PC-3 (cell line): ENCODE measurements at regions not wholly inside any gene's neighbourhood (a gene's known extent, or its start where the extent isn't known, plus 50 kb on each side); places are given as distances from the start of the nearest gene placed in this dataset.

Experiments
- EZH2 ChIP-seq: fragments of 300-600 bp; sonication (generic); IDR thresholded peaks from one replicate; pipeline ENCODE4 v1.6.1; 2017; ENCODE audit warnings: antibody characterized with exemption, mild to moderate bottlenecking, low read length; ENCODE audit not compliant: unreplicated experiment
- EZH2phosphoT487 ChIP-seq: fragments of 300-600 bp; sonication (generic); IDR thresholded peaks from 2 replicates; pipeline ENCODE4 v1.6.1; 2018; ENCODE audit warnings: mild to moderate bottlenecking, antibody characterized with exemption, low read length, borderline replicate concordance
- TF ChIP-seq, protein P1 (sequence below): fragments of 300-600 bp; sonication (generic); conservative IDR thresholded peaks from 2 replicates; pipeline ENCODE4 v1.5.1; 2017; ENCODE audit warnings: antibody characterized with exemption, low read depth, mild to moderate bottlenecking, low read length

DNA sequence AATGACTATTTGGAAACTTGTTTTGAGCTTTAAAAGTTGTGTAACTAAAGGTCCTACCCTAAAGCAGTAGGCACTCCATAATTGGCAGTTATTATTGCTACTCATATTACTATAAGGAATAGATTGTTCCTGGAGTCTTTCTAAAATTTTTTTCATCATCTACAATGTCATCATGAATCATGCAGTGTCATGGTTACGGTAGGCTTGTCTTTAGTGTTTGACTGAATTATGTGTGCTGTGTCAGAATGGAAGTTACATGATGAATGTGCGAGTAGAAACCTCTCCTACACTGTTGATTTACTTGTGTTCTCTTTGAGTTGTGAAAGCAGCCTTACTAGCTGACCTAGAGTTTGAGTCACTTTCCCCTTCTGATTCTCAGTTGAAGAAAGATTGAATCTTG is 1099.9 kb downstream of the RAPGEF2 start:
- TF ChIP-seq, protein P1, sequence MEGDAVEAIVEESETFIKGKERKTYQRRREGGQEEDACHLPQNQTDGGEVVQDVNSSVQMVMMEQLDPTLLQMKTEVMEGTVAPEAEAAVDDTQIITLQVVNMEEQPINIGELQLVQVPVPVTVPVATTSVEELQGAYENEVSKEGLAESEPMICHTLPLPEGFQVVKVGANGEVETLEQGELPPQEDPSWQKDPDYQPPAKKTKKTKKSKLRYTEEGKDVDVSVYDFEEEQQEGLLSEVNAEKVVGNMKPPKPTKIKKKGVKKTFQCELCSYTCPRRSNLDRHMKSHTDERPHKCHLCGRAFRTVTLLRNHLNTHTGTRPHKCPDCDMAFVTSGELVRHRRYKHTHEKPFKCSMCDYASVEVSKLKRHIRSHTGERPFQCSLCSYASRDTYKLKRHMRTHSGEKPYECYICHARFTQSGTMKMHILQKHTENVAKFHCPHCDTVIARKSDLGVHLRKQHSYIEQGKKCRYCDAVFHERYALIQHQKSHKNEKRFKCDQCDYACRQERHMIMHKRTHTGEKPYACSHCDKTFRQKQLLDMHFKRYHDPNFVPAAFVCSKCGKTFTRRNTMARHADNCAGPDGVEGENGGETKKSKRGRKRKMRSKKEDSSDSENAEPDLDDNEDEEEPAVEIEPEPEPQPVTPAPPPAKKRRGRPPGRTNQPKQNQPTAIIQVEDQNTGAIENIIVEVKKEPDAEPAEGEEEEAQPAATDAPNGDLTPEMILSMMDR, result no peak
- TF ChIP-seq EZH2phosphoT487, result no peak
- TF ChIP-seq EZH2, result no peak
